Muscle of leg (tissue), 3 donors: ENCODE measurements at regions not wholly inside any gene's neighbourhood (a gene's known extent, or its start where the extent isn't known, plus 50 kb on each side); places are given as distances from the start of the nearest gene placed in this dataset.

ENCODE experiments used
- DNase-seq: peaks from one replicate; pipeline ENCODE4 v3.0.0; 2013
- H3K27ac ChIP-seq: one replicate; pipeline ENCODE4 v1.5.1; 2013; ENCODE audit warnings: mild to moderate bottlenecking, low read length, control low read depth
- H3K27me3 ChIP-seq: one replicate; pipeline ENCODE4 v1.6.1; 2013; ENCODE audit warnings: low read length; ENCODE audit not compliant: control insufficient read depth, insufficient read depth
- H3K36me3 ChIP-seq: one replicate; pipeline ENCODE4 v1.6.1; 2013; ENCODE audit warnings: low read length; ENCODE audit not compliant: control insufficient read depth, insufficient read depth
- H3K4me1 ChIP-seq: one replicate; pipeline ENCODE4 v1.6.1; 2013; ENCODE audit warnings: low read length; ENCODE audit not compliant: control insufficient read depth, insufficient read depth
- H3K4me3 ChIP-seq: one replicate; pipeline ENCODE4 v1.5.1; 2013; ENCODE audit warnings: low read length, control low read depth
- H3K9me3 ChIP-seq: replicated peaks from 2 replicates; pipeline ENCODE4 v1.6.1; 2013; ENCODE audit warnings: low read depth, low read length; ENCODE audit not compliant: control insufficient read depth
- WGBS: methylation state at CpG from one replicate; pipeline ENCODE4 v1.1.5; 2013; ENCODE audit warnings: missing lambda C conversion rate; ENCODE audit not compliant: insufficient coverage; 5-methylcytosine and 5-hydroxymethylcytosine counted together

DNA sequence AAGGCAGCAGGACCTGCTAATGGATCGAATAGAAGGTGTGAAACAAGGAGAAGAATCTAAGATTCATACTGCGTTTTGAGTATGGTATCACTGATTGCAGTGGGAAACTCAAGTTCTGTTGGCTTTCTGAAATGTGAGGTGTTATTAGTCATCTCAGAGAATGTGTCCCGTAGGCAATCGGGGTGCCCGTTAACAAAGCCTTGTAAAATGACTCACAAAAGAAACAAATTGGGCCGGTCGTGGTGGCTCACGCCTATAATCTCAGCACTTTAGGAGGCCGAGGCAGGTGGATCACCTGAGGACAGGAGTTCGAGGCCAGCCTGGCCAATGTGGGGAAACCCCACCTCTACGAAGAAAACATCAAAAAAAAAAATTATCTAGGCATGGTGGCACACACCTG lies 118.2 kb upstream of the C7orf33 start:
- Histone ChIP-seq H3K4me1 (peaks cover 8% of the 10 kb centered on the region), H3K27me3 (no peaks in the 10 kb centered on the region)

DNA sequence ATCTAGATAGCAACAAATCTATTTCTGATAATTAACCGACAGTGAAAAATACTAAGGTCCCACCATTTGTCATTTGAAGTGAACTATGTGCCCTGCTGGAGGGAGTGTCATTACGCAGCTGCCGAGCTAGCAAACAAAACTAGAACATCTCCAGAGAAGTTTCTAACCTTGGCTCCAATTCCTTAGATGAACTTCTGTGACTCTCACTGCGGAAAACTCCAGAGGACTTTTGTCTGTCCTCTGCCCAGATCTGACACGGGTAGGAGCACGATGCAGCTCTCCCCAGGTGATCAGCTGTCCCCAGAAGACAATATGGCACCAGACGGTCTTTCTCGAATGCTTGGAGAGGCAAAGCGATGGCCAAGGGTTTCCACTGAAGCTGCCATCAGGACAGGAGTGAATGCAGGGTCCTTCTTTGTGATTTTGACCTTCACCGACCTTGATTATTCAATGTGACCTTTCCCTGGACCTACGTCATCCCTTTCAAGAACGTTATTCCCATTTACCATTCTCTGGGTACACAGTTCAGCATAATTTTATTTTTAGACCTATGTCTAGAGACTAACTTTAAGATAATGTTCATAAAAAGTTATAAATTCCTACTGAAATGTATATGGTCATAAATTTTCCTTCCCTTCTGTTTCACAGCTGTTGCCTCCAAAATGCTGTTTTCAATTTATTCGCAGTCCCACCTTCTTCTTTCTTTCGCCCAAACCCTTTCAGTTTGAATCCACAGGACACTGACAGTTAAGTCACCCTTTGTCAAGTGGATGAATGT lies 116.7 kb upstream of the C7orf33 start:
- Histone ChIP-seq H3K4me3 (no peak overlapping the region), H3K9me3 (no peaks in the 10 kb centered on the region), H3K27me3 (no peaks in the 10 kb centered on the region), H3K27ac (peak overlapping the region; percentile 59), H3K4me1 (peaks cover 8% of the 10 kb centered on the region), H3K36me3 (no peaks in the 10 kb centered on the region)
- 42% methylated on average over 4 of the region's 14 CpGs for WGBS
- peak; percentile 60 for DNase-seq

More for the DNA sequence above, 118.2 kb upstream of the C7orf33 start:
- 93% methylated on average over 9 of the region's 11 CpGs for WGBS
- Histone ChIP-seq H3K4me3 (no peak overlapping the region), H3K36me3 (no peaks in the 10 kb centered on the region), H3K27ac (no peak overlapping the region), H3K9me3 (no peaks in the 10 kb centered on the region)
- DNase-seq: no peak

DNA sequence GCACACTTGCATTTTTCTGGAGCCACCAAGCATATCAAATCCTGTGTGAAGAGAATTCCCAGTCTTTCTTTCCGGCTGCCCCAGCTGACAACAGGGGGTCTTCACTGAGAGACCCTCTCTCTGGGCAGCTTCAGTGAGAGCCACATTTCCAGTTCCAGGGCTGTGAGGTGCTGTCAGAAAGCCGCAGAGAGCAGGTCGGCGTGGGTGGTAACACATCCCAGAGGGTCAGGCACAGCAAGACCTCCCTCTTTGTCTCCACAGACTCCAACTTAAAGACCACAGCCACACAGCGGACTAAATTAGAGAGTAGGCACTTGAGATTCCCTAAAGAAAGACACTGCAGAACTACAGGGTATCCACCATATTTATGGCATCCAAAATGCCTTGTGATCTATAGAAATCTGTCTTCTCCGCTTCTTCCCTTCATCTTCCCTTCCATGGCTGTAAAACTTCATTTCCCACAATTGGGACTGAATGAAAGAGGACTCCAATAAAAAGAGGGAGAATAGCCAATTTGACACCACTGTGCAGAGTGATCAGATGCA lies 116.0 kb upstream of the C7orf33 start:
- no peak overlapping the region for H3K4me3 ChIP-seq
- H3K4me1 ChIP-seq: peaks cover 8% of the 10 kb centered on the region
- H3K27me3 ChIP-seq: no peaks in the 10 kb centered on the region
- WGBS: 57% methylated on average over 3 of the region's 6 CpGs
- H3K9me3 ChIP-seq: no peaks in the 10 kb centered on the region
- H3K36me3 ChIP-seq: no peaks in the 10 kb centered on the region
- no peak for DNase-seq
- no peak overlapping the region for H3K27ac ChIP-seq

DNA sequence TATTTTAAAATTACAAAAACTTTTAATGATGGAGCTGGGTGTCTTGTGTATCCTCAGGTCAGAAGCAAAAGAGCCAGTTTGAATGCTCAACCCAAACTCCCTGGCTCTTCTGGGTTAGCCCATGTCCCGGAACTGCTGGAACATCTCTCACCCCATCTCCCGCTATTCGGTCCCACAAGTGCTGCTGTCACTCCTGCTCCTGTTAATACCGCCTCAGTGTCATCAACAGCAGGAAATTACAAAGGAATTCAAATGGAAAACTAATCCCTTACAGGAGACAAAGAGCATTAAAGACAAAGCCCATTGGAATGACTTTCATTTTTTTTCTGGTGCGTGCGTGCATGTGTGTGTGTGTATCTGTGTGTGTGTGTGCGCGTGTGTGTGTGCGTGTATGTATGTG lies 112.0 kb upstream of the C7orf33 start:
- WGBS: 80% methylated on average over 5 of the region's 9 CpGs
- no peak overlapping the region for H3K4me3 ChIP-seq
- DNase-seq: no peak
- H3K27ac ChIP-seq: no peak overlapping the region
- H3K27me3 ChIP-seq: no peaks in the 10 kb centered on the region
- peaks cover 20% of the 10 kb centered on the region for H3K4me1 ChIP-seq
- no peaks in the 10 kb centered on the region for H3K9me3 ChIP-seq
- H3K36me3 ChIP-seq: no peaks in the 10 kb centered on the region

DNA sequence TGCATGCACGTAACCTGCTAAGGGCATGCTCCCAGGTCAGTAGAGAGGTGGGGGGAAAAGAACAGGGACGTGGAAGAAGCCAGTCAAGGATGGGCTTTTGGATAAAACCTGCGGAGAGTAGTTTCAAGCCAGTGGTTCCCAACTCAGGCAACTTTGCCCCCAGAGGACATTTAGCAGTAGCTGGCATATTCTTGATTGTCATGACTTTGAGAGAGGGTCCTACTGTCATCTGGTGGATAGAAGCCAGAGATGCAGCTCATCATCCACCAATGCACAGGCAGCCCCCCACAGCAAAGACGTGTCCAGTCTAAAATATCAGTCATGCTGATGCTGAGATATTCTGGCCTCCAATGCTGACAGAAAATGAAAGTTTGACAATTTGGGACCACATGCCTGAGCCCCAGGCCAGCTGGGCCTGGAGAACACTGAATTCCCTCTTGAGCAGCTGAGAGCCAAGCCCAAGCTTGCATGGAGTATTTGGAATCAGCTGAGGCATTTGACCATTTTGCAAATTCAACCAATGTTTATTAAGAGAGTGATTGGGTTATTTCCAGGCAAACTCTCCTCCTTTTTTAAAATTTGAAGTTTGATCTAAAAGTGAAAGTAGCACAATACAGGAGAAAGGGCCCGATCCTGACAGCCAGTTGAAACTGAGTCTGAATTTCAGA lies 110.0 kb upstream of the C7orf33 start:
- Histone ChIP-seq H3K36me3 (no peaks in the 10 kb centered on the region), H3K27me3 (no peaks in the 10 kb centered on the region), H3K27ac (peak overlapping the region; percentile 77), H3K9me3 (no peaks in the 10 kb centered on the region), H3K4me1 (peaks cover 16% of the 10 kb centered on the region), H3K4me3 (no peak overlapping the region)
- 62% methylated on average over 2 of the region's 5 CpGs for WGBS
- peak; percentile 93 for DNase-seq

- Histone ChIP-seq H3K36me3 (no peaks in the 10 kb centered on the region), H3K27ac (peak overlapping the region; percentile 77), H3K4me3 (no peak overlapping the region), H3K4me1 (peaks cover 16% of the 10 kb centered on the region), H3K9me3 (no peaks in the 10 kb centered on the region), H3K27me3 (no peaks in the 10 kb centered on the region)
- no peak for DNase-seq
- WGBS: no CpG with 5 or more reads among the region's 3 CpGs
Measured at GRCh38 chr7:148481147-148481526, 109.4 kb upstream of the C7orf33 start.

- Histone ChIP-seq H3K27ac (no peak overlapping the region), H3K4me3 (no peak overlapping the region), H3K27me3 (no peaks in the 10 kb centered on the region), H3K36me3 (no peaks in the 10 kb centered on the region), H3K4me1 (peaks cover 16% of the 10 kb centered on the region), H3K9me3 (no peaks in the 10 kb centered on the region)
- WGBS: 80% methylated on average over 1 of the region's 19 CpGs
- peak; percentile 33 for DNase-seq
Measured at GRCh38 chr7:148481971-148482626, 108.5 kb upstream of the C7orf33 start.

DNA sequence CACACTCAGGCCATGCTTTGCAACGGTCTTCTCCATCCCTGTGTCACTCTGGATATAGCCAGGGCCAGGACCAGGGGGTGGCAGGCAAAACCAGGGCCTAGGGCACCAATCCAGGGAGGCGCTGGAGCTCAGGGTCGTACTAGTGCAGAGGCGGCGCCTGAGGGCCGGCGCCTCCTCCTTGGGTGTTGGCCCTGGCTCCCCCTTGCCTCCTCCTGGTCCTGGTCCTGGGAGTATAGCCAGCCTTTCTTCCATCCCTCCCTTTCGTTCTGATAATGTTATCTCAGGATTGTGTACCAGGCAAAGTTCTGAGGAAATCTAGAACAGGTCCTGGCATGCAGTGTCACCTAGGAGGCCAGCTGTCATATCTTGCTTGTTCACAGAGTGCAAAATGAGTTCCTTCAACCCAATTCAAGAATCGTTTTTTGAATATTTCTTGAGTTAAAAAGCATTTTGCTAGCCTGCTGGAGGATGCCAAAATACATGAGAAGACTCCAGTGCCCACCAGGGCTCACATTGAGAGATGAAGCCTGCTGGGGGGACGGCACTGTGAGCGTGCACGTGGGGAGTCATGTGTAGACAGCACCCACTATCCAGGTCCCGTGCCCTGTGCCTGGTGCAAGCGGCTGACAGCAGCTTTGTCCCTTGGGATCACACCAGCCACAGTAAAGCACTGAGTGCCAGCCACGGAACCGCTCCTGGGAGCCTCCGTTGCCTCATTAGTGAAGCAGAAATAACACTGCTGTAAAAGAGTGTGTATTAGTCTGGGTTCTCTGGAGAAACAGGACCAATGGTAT lies 106.9 kb upstream of the C7orf33 start:
- 88% methylated on average over 17 of the region's 17 CpGs for WGBS
- no peak for DNase-seq
- no peaks in the 10 kb centered on the region for H3K9me3 ChIP-seq
- no peak overlapping the region for H3K27ac ChIP-seq
- peaks cover 16% of the 10 kb centered on the region for H3K4me1 ChIP-seq
- H3K27me3 ChIP-seq: no peaks in the 10 kb centered on the region
- no peak overlapping the region for H3K4me3 ChIP-seq
- no peaks in the 10 kb centered on the region for H3K36me3 ChIP-seq

- peaks cover 16% of the 10 kb centered on the region for H3K4me1 ChIP-seq
- H3K9me3 ChIP-seq: no peaks in the 10 kb centered on the region
- H3K27me3 ChIP-seq: no peaks in the 10 kb centered on the region
- H3K36me3 ChIP-seq: no peaks in the 10 kb centered on the region
- no CpG with 5 or more reads among the region's 3 CpGs for WGBS
- H3K4me3 ChIP-seq: no peak overlapping the region
- no peak for DNase-seq
- no peak overlapping the region for H3K27ac ChIP-seq
Measured at GRCh38 chr7:148484486-148484885, 106.1 kb upstream of the C7orf33 start.
